Erythroblast (primary cell): ENCODE measurements at regions not wholly inside any gene's neighbourhood (a gene's known extent, or its start where the extent isn't known, plus 50 kb on each side); places are given as distances from the start of the nearest gene placed in this dataset.

Source experiments
- GATA1 ChIP-seq: IDR thresholded peaks from 2 replicates; pipeline ENCODE4 v1.6.1; 2011; ENCODE audit warnings: low read depth, mild to moderate bottlenecking, control low read depth, low read length, moderate library complexity
- POLR2A ChIP-seq: IDR thresholded peaks from 2 replicates; pipeline ENCODE4 v1.6.1; 2011; ENCODE audit warnings: mild to moderate bottlenecking, low read length

GRCh38 chr4:125693228-125693627 lies 378.5 kb downstream of the FAT4 start:
- TF ChIP-seq POLR2A (no peak), GATA1 (no peak)
